Panc1 (cell line): ENCODE measurements at regions not wholly inside any gene's neighbourhood (a gene's known extent, or its start where the extent isn't known, plus 50 kb on each side); places are given as distances from the start of the nearest gene placed in this dataset.

Experiments used
- ATAC-seq: fragments of 200-7000 bp; cut with Tn5 transposase; 2 replicates; pipeline ENCODE4 v1.9.1; 2020; ENCODE audit warnings: mild to moderate bottlenecking, moderate library complexity
- BruUV-seq: library from RNA; stranded (reverse); fragments of 400-500 nt; replicated peaks from 2 replicates; lab custom pipeline; 2021; lab: Mats Ljungman, UMichigan
- CTCF ChIA-PET: fragments of 300-600 bp; sonication (Branson Sonifier 250); formaldehyde crosslinking; loops from one replicate; lab custom pipeline; 2022; ENCODE audit warnings: antibody characterized with exemption; lab: Charles Lee
- POLR2A ChIA-PET: fragments of 300-600 bp; sonication (Branson Sonifier 250); formaldehyde crosslinking; loops from one replicate; lab custom pipeline; 2022; ENCODE audit warnings: antibody characterized with exemption; lab: Charles Lee
- DNase-seq: peaks from one replicate; pipeline ENCODE4 v3.0.0-alpha.2; 2010; ENCODE audit warnings: low read depth, low spot score
- H3K27ac ChIP-seq: 2 replicates; pipeline ENCODE4 v1.5.1; 2011; ENCODE audit warnings: mild to moderate bottlenecking, low read length, inconsistent platforms
- H3K27me3 ChIP-seq: fragments of 200-500 bp; sonication (Bioruptor generic); 2 replicates; pipeline ENCODE4 v1.6.0; 2014; ENCODE audit warnings: low read length, inconsistent platforms; ENCODE audit not compliant: control insufficient read depth, insufficient read depth
- H3K36me3 ChIP-seq: fragments of 200-500 bp; sonication (Bioruptor generic); 2 replicates; pipeline ENCODE4 v1.5.1; 2014; ENCODE audit warnings: inconsistent platforms, mild to moderate bottlenecking, low read length, moderate library complexity; ENCODE audit not compliant: control insufficient read depth, insufficient read depth
- H3K4me1 ChIP-seq: 2 replicates; pipeline ENCODE4 v1.5.1; 2011; ENCODE audit warnings: inconsistent platforms, mild to moderate bottlenecking, low read length, moderate library complexity; ENCODE audit not compliant: control insufficient read depth, insufficient read depth
- H3K4me3 ChIP-seq, 2 experiments: 2 replicates each; pipeline ENCODE4 v1.5.1; 2011 to 2012; ENCODE audit warnings: low read depth in 2 of 2, low read length in 2 of 2, mild to moderate bottlenecking in 2 of 2, inconsistent platforms in 1 of 2, moderate library complexity in 1 of 2
- H3K9me3 ChIP-seq: fragments of 200-500 bp; sonication (Bioruptor generic); 2 replicates; pipeline ENCODE4 v1.5.1; 2014; ENCODE audit warnings: low read depth, mild to moderate bottlenecking, inconsistent platforms, low read length, moderate library complexity; ENCODE audit not compliant: control insufficient read depth, insufficient read depth
- POLR2AphosphoS5 ChIP-seq: IDR thresholded peaks from 2 replicates; pipeline ENCODE4 v1.6.1; 2012; ENCODE audit warnings: mild to moderate bottlenecking, low read depth, low read length, moderate library complexity
- SIN3A ChIP-seq: IDR thresholded peaks from 2 replicates; pipeline ENCODE4 v1.6.1; 2012; ENCODE audit warnings: low read depth, mild to moderate bottlenecking, low read length, moderate library complexity, borderline replicate concordance; ENCODE audit not compliant: insufficient read depth
- TCF7L2 ChIP-seq: IDR thresholded peaks from 2 replicates; pipeline ENCODE4 v1.6.1; 2011; ENCODE audit warnings: mild to moderate bottlenecking, low read depth, low read length, inconsistent platforms
- in situ Hi-C: cut with HindIII; loops from 2 replicates; pipeline ENCODE4 v1.10.0; 2016; ENCODE audit warnings: low sequenced_read_pairs, low pct_unique_long_range_greater_than_20kb
- intact Hi-C: fragments of 100-400 bp; cut with micrococcal nuclease; formaldehyde crosslinking; loops from one replicate; pipeline ENCODE4 v1.10.0; 2022; ENCODE audit not compliant: unreplicated experiment
- TF ChIP-seq, protein P1 (sequence below), 2 experiments: IDR thresholded peaks; 2 replicates each; pipeline ENCODE4 v1.6.1; 2011 to 2012; ENCODE audit warnings: low read depth in 2 of 2, control low read depth in 1 of 2, low read length in 1 of 2, mild to moderate bottlenecking in 1 of 2, moderate library complexity in 1 of 2; ENCODE audit not compliant: insufficient read depth in 1 of 2
- TF ChIP-seq, protein P2 (sequence below): fragments of 450-650 bp; IDR thresholded peaks from 2 replicates; pipeline ENCODE4 v1.5.1; 2017; ENCODE audit warnings: mild to moderate bottlenecking

DNA sequence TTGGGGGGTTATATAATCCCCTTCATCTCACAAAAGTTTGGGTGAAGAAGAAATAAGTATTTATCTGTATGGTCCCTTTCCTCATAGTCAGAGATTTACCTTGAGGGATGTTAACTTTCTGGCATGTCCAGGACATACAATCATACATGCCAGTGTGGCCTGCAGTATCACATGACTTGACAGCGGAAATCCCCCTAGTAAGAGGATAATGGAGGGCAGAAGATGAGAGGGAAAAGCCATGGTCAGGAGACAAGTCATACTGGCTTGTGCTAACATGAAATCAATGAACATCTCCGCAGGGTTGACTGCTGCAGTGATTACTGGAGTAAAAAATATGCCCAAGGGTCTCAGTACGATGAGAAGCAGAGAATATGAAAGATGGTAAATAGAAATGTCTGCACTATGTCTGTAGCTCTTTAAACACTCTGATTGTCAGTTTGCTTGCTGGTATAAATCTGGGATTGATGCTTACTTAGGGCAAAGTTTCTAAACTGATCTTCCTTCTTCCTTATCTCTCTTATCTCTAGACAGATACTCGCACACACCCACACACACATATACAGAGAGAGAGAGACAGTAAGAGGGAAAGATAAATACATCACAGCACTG is 1385.6 kb upstream of the ADGRL3 start:
- no peaks in the 10 kb centered on the region for H3K36me3 ChIP-seq
- no peaks in the 10 kb centered on the region; the same call in 1 of the 2 replicates for H3K4me1 ChIP-seq
- TF ChIP-seq SIN3A = no peak
- in situ Hi-C loops (no loop called here), intact Hi-C loops (no loop called here)
- BruUV-seq = no TSS peak
- no peak for ATAC-seq
- no peaks in the 10 kb centered on the region for H3K9me3 ChIP-seq
- ChIA-PET CTCF (no interaction called here), POLR2A (no interaction called here)
- no peak overlapping the region for H3K27ac ChIP-seq
- H3K27me3 ChIP-seq = no peaks in the 10 kb centered on the region
- no peak for DNase-seq
- no peak overlapping the region for H3K4me3 ChIP-seq

DNA sequence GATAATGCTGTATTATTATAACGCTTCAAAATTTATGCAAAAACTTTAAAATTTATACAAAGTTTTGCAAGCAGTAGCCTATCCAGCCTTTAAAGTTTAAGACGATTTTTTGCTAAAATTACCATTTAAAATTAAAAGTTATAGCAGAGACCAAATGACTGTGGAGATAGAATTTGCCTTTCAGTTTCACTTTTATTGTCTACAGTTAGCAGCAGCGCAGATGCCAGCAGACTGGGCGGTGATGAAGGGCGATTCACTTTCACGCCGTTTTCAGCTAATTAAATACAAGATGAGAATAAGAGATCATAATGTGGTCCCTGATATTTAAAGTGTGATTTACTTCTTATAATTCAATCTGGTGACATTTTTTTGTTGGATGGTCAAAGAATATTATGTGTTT is 1381.5 kb upstream of the ADGRL3 start:
- H3K9me3 ChIP-seq = no peaks in the 10 kb centered on the region
- peak overlapping the region; percentile 73; the same call in 1 of the 2 replicates for H3K27ac ChIP-seq
- no TSS peak for BruUV-seq
- ChIA-PET CTCF (no interaction called here), POLR2A (no interaction called here)
- H3K36me3 ChIP-seq = no peaks in the 10 kb centered on the region
- in situ Hi-C loops = no loop called here
- no peak for ATAC-seq
- TF ChIP-seq TCF7L2 (no peak), SIN3A (no peak), POLR2AphosphoS5 (no peak)
- TF ChIP-seq, protein P1, sequence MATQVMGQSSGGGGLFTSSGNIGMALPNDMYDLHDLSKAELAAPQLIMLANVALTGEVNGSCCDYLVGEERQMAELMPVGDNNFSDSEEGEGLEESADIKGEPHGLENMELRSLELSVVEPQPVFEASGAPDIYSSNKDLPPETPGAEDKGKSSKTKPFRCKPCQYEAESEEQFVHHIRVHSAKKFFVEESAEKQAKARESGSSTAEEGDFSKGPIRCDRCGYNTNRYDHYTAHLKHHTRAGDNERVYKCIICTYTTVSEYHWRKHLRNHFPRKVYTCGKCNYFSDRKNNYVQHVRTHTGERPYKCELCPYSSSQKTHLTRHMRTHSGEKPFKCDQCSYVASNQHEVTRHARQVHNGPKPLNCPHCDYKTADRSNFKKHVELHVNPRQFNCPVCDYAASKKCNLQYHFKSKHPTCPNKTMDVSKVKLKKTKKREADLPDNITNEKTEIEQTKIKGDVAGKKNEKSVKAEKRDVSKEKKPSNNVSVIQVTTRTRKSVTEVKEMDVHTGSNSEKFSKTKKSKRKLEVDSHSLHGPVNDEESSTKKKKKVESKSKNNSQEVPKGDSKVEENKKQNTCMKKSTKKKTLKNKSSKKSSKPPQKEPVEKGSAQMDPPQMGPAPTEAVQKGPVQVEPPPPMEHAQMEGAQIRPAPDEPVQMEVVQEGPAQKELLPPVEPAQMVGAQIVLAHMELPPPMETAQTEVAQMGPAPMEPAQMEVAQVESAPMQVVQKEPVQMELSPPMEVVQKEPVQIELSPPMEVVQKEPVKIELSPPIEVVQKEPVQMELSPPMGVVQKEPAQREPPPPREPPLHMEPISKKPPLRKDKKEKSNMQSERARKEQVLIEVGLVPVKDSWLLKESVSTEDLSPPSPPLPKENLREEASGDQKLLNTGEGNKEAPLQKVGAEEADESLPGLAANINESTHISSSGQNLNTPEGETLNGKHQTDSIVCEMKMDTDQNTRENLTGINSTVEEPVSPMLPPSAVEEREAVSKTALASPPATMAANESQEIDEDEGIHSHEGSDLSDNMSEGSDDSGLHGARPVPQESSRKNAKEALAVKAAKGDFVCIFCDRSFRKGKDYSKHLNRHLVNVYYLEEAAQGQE (IDR thresholded peaks at IDR 0.05; ENCODE audit: insufficient read depth in 1 of 2, low read depth in 2 of 2, low read length in 1 of 2) = no peak
- TF ChIP-seq, protein P2, sequence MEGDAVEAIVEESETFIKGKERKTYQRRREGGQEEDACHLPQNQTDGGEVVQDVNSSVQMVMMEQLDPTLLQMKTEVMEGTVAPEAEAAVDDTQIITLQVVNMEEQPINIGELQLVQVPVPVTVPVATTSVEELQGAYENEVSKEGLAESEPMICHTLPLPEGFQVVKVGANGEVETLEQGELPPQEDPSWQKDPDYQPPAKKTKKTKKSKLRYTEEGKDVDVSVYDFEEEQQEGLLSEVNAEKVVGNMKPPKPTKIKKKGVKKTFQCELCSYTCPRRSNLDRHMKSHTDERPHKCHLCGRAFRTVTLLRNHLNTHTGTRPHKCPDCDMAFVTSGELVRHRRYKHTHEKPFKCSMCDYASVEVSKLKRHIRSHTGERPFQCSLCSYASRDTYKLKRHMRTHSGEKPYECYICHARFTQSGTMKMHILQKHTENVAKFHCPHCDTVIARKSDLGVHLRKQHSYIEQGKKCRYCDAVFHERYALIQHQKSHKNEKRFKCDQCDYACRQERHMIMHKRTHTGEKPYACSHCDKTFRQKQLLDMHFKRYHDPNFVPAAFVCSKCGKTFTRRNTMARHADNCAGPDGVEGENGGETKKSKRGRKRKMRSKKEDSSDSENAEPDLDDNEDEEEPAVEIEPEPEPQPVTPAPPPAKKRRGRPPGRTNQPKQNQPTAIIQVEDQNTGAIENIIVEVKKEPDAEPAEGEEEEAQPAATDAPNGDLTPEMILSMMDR = no peak
- H3K4me3 ChIP-seq = peak overlapping the region; percentile 37 to 43
- H3K4me1 ChIP-seq = no peaks in the 10 kb centered on the region; the same call in 1 of the 2 replicates
- H3K27me3 ChIP-seq = no peaks in the 10 kb centered on the region
- peak; percentile 2 for DNase-seq
- intact Hi-C loops = no loop called here

- in situ Hi-C loops = no loop called here
- DNase-seq (no peak), ATAC-seq (no peak)
- TF ChIP-seq, protein P1 (IDR thresholded peaks at IDR 0.05; ENCODE audit: insufficient read depth in 1 of 2, low read depth in 2 of 2, low read length in 1 of 2) = no peak
- TF ChIP-seq, protein P2 = no peak
- TF ChIP-seq SIN3A = no peak
- no peak for TF ChIP-seq POLR2AphosphoS5
- TF ChIP-seq TCF7L2 = no peak
- H3K27me3 ChIP-seq = no peaks in the 10 kb centered on the region
- BruUV-seq = no TSS peak
- H3K27ac ChIP-seq = no peak overlapping the region
- no peaks in the 10 kb centered on the region for H3K36me3 ChIP-seq
- ChIA-PET POLR2A (no interaction called here), CTCF (no interaction called here)
- intact Hi-C loops = no loop called here
- H3K4me3 ChIP-seq = no peak overlapping the region
- no peaks in the 10 kb centered on the region for H3K9me3 ChIP-seq
- no peaks in the 10 kb centered on the region; the same call in 1 of the 2 replicates for H3K4me1 ChIP-seq
Measured at GRCh38 chr4:59823311-59823710, 1376.8 kb upstream of the ADGRL3 start.
